Astrocyte (in vitro differentiated cells and primary cell): ENCODE measurements at regions not wholly inside any gene's neighbourhood (a gene's known extent, or its start where the extent isn't known, plus 50 kb on each side); places are given as distances from the start of the nearest gene placed in this dataset.

Source experiments
- EZH2 ChIP-seq: IDR thresholded peaks from 2 replicates; pipeline ENCODE4 v1.6.1; 2012; ENCODE audit warnings: mild to moderate bottlenecking, low read length, inconsistent platforms; ENCODE audit not compliant: insufficient read depth
- TF ChIP-seq, protein P1 (sequence below): IDR thresholded peaks from 2 replicates; pipeline ENCODE4 v1.5.1; 2011; ENCODE audit warnings: low read depth, mild to moderate bottlenecking, inconsistent platforms, low read length, moderate library complexity; ENCODE audit not compliant: insufficient read depth

DNA sequence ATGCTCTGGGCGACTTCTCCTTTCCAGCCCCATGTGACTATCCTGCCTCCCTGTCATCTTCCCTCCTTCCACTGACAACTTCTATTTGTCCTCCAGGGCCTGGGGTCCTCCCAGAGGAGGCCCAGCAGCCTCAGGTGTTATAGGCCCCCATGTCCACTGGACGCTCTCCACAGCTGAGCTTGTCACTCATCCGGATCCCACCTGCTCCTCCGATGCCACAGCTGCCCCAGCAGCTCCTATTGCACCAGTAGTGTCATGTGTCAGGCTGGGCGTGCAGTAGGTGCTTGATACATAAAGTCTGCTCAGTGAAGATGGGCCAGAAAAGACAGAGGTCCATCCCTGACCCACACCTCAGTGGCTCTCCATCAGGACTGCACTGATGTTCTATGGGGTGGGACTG lies 305.7 kb upstream of the MYT1L start:
- TF ChIP-seq, protein P1, sequence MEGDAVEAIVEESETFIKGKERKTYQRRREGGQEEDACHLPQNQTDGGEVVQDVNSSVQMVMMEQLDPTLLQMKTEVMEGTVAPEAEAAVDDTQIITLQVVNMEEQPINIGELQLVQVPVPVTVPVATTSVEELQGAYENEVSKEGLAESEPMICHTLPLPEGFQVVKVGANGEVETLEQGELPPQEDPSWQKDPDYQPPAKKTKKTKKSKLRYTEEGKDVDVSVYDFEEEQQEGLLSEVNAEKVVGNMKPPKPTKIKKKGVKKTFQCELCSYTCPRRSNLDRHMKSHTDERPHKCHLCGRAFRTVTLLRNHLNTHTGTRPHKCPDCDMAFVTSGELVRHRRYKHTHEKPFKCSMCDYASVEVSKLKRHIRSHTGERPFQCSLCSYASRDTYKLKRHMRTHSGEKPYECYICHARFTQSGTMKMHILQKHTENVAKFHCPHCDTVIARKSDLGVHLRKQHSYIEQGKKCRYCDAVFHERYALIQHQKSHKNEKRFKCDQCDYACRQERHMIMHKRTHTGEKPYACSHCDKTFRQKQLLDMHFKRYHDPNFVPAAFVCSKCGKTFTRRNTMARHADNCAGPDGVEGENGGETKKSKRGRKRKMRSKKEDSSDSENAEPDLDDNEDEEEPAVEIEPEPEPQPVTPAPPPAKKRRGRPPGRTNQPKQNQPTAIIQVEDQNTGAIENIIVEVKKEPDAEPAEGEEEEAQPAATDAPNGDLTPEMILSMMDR, result no peak
- TF ChIP-seq EZH2, result no peak
